Fibroblast of skin of right quadriceps (primary cell): ENCODE measurements at regions not wholly inside any gene's neighbourhood (a gene's known extent, or its start where the extent isn't known, plus 50 kb on each side); places are given as distances from the start of the nearest gene placed in this dataset.
"Not testable (repeated sequence)": the region's sequence is repeated elsewhere in the genome, so short reads cannot be mapped to it uniquely, and the experiment has no call there.

Experiments used
- DNase-seq: peaks from one replicate; pipeline ENCODE4 v3.0.0-alpha.2; 2013

DNA sequence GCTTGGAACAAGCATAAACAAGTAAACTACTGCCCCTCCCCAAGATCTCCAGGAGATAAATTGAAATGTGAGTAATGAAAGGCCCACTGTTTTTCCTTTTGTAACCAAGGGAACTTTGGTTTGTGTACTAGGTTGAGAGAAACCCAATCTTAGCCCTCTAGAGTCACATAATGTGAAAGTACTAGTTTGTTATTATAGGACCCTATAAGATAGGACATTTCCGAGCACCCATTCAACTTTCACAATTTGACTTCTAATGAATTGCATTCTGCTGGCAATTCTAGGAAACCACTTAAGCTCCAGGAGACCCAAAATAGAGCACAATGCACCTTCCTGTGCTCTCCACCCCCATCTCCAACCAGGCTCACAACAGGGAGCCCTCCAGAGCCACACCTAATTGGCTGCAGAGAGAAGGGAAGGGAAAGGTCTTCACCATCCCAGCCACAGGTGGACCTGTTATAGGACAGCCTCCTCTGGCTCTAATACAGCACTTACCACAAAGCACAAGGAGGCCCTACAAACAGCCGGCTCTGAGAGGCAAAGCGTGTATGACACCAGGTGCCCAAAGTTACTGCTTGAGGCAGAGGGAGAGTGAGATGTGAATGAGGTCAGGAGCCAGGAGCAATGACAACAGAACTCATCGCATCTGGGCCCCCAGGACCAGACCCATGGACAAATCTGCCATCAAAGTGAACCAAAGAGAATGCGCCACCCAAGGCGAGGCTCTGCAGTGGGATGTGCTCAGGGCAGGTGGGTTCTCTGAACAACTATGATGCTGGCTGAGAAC is 163.3 kb upstream of the NTF3 start:
- peak; percentile 24 for DNase-seq

DNA sequence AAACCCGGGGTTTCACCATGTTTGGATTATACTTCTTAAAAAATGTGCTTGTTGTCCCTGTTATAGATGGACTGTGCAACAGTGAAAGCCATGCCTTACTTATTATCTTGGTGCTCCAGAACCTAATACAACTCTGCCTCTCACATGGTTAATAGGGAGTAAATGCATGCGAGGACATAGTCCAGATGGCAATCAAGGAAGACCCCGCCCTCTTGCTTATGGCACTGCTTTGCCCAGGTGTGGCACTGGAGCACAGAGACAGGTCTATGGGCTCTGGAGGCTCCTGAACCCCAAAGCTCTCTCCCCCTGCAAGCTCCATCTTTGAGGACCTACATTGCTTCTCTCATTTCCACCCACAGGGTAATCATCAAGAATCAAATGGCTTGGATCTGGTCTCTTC is 162.1 kb upstream of the NTF3 start:
- DNase-seq, result no peak

GRCh38 chr12:5272018-5272785 is 159.7 kb upstream of the NTF3 start:
- peak; percentile 66 for DNase-seq

- DNase-seq, result no peak
Observed at GRCh38 chr12:5273709-5274108, 158.2 kb upstream of the NTF3 start.

- DNase-seq, result no peak
Observed at GRCh38 chr12:5276327-5276880, 155.5 kb upstream of the NTF3 start.

DNA sequence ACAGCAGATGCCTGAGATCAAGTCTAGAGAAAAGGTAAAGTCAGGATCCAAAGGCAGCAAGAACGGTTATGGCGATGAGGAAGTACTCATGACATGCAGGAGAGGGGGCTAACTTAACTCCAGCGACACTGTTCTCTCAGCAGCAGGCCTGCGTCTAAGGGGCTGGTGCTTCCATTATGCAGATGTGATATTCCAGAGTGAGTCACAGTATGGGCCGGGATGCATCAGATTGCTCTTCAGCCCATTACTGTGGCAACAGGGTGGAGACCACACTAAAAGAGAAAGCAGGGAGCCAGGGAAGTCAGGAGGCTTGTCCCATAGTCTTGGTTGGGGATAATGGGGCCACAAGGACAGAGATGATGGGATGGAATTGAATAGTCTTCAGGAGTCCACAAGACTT is 151.8 kb upstream of the NTF3 start:
- DNase-seq, result no peak

DNA sequence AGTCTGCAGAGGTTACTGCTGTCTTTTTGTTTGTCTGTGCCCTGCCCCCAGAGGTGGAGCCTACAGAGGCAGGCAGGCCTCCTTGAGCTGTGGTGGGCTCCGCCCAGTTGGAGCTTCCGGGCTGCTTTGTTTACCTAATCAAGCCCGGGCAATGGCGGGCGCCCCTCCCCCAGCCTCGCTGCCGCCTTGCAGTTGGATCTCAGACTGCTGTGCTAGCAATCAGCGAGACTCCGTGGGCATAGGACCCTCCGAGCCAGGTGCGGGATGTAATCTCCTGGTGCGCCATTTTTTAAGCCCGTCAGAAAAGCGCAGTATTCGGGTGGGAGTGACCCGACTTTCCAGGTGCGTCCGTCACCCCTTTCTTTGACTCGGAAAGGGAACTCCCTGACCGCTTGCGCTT is 141.5 kb upstream of the NTF3 start:
- not testable (repeated sequence) for DNase-seq

GRCh38 chr12:5292651-5293050 is 139.3 kb upstream of the NTF3 start:
- DNase-seq, result no peak

GRCh38 chr12:5293773-5294172 is 138.1 kb upstream of the NTF3 start:
- DNase-seq, result no peak

GRCh38 chr12:5294274-5295070 is 137.4 kb upstream of the NTF3 start:
- DNase-seq, result no peak

GRCh38 chr12:5295151-5295550 is 136.8 kb upstream of the NTF3 start:
- peak; percentile 14 for DNase-seq

- DNase-seq, result no peak
Observed at GRCh38 chr12:5295996-5296395, 135.9 kb upstream of the NTF3 start.

GRCh38 chr12:5301539-5301938 is 130.4 kb upstream of the NTF3 start:
- DNase-seq, result no peak

- DNase-seq, result no peak
Observed at GRCh38 chr12:5305425-5305824, 126.5 kb upstream of the NTF3 start.

GRCh38 chr12:5305886-5306545 is 125.9 kb upstream of the NTF3 start:
- peak; percentile 18 for DNase-seq

DNA sequence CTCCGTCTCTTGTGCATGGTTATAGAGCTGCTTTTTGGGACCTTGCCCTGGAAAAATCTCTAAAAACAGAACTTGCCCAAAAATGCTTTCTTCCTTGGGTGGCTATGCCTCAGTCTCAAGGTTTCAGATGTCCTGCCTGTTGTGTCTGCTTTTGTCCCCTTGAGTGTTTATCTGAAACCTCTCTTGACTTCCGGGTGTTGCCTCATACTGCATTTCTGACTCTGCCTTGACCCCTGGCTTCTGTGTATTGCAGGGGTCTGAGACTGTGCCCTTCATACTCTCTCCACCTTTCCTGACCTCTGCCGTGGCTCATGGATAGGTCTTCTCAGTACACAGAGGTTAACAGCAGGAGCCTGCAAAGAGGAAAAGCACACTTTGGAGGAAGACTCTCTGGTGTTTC is 124.8 kb upstream of the NTF3 start:
- DNase-seq, result no peak

- no peak for DNase-seq
Observed at GRCh38 chr12:5308216-5308615, 123.7 kb upstream of the NTF3 start.

- no peak for DNase-seq
Observed at GRCh38 chr12:5308996-5309395, 122.9 kb upstream of the NTF3 start.

DNA sequence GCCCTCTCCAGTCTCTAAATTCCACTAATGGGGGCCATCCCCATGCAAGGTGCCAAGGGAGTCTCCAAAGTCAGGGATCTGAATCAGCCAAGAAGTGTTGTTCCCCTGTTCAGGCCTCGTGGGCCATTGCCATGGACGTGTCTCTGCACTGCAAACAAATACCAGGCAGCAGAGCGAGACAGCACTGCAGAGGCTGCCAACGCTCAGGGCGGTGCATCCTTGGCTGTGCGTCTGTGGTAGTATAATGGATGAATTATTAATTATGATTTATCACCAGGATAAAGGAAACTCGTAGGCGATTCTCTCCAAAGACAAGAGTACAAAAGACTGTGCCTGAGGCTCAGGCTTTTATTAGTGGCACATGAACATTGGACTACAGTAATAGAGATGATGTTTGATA is 122.3 kb upstream of the NTF3 start:
- no peak for DNase-seq

DNA sequence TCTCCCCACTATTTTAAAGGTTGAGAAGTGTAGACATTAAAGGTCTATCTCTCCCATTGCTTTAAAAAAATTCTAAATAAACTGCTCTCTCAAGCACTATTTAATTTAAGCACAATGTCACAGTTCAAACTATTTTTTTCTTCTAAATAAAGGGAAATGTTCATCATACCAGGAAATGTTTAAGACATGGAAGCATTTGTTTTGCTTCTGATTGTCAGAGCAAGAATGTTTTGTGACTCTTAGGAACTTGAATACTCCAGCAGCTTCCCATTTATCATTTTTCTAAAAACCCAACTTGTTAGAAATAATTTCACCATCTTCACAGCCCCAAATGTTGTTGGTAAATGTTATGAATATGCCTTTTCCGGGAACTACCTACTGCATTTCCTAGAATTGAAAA is 121.8 kb upstream of the NTF3 start:
- DNase-seq, result no peak

GRCh38 chr12:5317556-5317955 is 114.4 kb upstream of the NTF3 start:
- peak; percentile 5 for DNase-seq

GRCh38 chr12:5318874-5319273 is 113.0 kb upstream of the NTF3 start:
- peak; percentile 77 for DNase-seq
